ENCODE measurements at regions not wholly inside any gene's neighbourhood (a gene's known extent, or its start where the extent isn't known, plus 50 kb on each side); places are given as distances from the start of the nearest gene placed in this dataset.

GRCh38 chr1:184260382-184260781 is 126.4 kb upstream of the C1orf21 start:
- H3K4me1 ChIP-seq: peaks cover 0 to 10% of the 10 kb centered on the region in 2 donors
- DNase-seq (ENCODE audit: low spot score): no peak
- TF ChIP-seq CTCF (IDR thresholded peaks at IDR 0.05): no peak
- no peak overlapping the region for H3K27ac ChIP-seq
- no peaks in the 10 kb centered on the region for H3K36me3 ChIP-seq
- H3K27me3 ChIP-seq: no peaks in the 10 kb centered on the region
- no peak overlapping the region for H3K4me3 ChIP-seq
- no peaks in the 10 kb centered on the region for H3K9me3 ChIP-seq

- Histone ChIP-seq H3K4me1 (peaks cover 0 to 10% of the 10 kb centered on the region in 2 donors), H3K9me3 (no peaks in the 10 kb centered on the region), H3K36me3 (no peaks in the 10 kb centered on the region), H3K4me3 (no peak overlapping the region), H3K27me3 (no peaks in the 10 kb centered on the region), H3K27ac (no peak overlapping the region)
- TF ChIP-seq CTCF (IDR thresholded peaks at IDR 0.05): no peak
- DNase-seq (ENCODE audit: low spot score): no peak
Measured at GRCh38 chr1:184262109-184262508, 124.7 kb upstream of the C1orf21 start.

GRCh38 chr1:184267747-184268146 is 119.1 kb upstream of the C1orf21 start:
- TF ChIP-seq CTCF (IDR thresholded peaks at IDR 0.05): no peak

GRCh38 chr1:184270556-184270955 is 116.3 kb upstream of the C1orf21 start:
- H3K27me3 ChIP-seq: no peaks in the 10 kb centered on the region
- no peak for DNase-seq (ENCODE audit: low spot score)
- H3K27ac ChIP-seq: no peak overlapping the region
- no peaks in the 10 kb centered on the region for H3K4me1 ChIP-seq
- H3K36me3 ChIP-seq: no peaks in the 10 kb centered on the region
- H3K9me3 ChIP-seq: no peaks in the 10 kb centered on the region
- no peak overlapping the region for H3K4me3 ChIP-seq
- no peak for TF ChIP-seq CTCF (IDR thresholded peaks at IDR 0.05)

More at GRCh38 chr1:184267747-184268146, 119.1 kb upstream of the C1orf21 start:
- Histone ChIP-seq H3K4me3 (no peak overlapping the region), H3K36me3 (no peaks in the 10 kb centered on the region), H3K9me3 (no peaks in the 10 kb centered on the region), H3K27me3 (no peaks in the 10 kb centered on the region), H3K27ac (no peak overlapping the region), H3K4me1 (no peaks in the 10 kb centered on the region)
- no peak for DNase-seq (ENCODE audit: low spot score)

- no peak overlapping the region for H3K27ac ChIP-seq
- no peaks in the 10 kb centered on the region for H3K27me3 ChIP-seq
- H3K4me1 ChIP-seq: no peaks in the 10 kb centered on the region
- H3K36me3 ChIP-seq: no peaks in the 10 kb centered on the region
- H3K9me3 ChIP-seq: peaks cover 0 to 5% of the 10 kb centered on the region in 2 donors
- DNase-seq (ENCODE audit: low spot score): no peak
- H3K4me3 ChIP-seq: no peak overlapping the region
- no peak for TF ChIP-seq CTCF (IDR thresholded peaks at IDR 0.05)
Measured at GRCh38 chr1:184272175-184272866, 114.5 kb upstream of the C1orf21 start.

GRCh38 chr1:184276416-184276815 is 110.4 kb upstream of the C1orf21 start:
- Histone ChIP-seq H3K9me3 (peaks cover 0 to 5% of the 10 kb centered on the region in 2 donors), H3K4me1 (no peaks in the 10 kb centered on the region), H3K36me3 (no peaks in the 10 kb centered on the region), H3K27ac (no peak overlapping the region), H3K27me3 (no peaks in the 10 kb centered on the region), H3K4me3 (no peak overlapping the region)
- DNase-seq (ENCODE audit: low spot score): no peak
- TF ChIP-seq CTCF (IDR thresholded peaks at IDR 0.05): no peak
